DLD1 (cell line): ENCODE measurements at regions not wholly inside any gene's neighbourhood (a gene's known extent, or its start where the extent isn't known, plus 50 kb on each side); places are given as distances from the start of the nearest gene placed in this dataset.

Experiments used
- in situ Hi-C: cut with HindIII; loops from 2 replicates; pipeline ENCODE4 v1.10.0; 2017; ENCODE audit warnings: low sequenced_read_pairs

DNA sequence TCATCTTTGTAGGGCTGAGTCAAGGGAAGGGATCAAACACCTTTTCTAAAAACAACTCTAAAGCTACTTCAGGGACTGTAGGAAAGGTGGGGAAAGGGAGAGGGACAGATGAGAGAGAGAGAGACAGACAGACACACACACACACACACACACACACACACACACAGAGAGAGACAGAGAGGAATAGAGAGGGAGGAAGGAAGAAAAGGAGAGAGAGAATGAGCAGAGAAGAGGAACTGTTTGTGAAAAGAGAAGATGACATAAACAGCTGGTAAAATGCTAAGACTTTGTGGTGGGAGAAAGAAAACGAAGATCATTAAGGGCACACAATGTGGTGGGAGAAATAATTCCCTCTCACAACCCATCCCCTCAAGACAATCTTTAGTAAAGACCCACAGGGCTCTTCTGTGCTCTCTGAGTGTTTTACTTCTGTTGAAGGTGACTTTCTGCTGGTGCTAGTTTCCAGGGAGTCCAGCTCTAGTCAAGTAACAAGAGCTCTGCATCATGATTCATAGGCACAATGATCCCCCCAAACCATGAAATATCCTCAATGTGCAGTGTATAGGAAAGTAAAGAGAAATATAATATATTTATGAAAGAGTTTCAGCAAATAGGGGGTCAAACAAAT is 77.2 kb upstream of the STK17B start:
- in situ Hi-C loops: no loop called here

DNA sequence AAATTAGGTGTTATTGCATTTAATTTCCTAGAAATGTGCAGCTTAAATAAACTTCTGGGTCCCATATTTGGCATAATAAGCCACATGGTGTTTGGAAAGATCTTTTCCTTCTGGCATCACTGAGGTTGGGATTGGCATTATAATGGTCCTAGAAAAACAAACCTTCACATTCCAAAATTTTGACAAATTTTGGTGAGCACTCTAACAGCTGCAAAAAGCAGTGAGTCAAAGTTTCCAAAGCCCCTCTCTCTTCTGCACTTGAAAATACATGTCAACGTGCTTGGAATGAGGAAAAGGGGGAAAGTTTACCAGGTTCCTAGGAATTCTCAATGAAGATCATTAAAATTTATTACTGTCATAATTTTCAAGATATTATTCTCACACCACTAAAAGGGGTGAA is 77.8 kb upstream of the STK17B start:
- in situ Hi-C loops: no loop called here

DNA sequence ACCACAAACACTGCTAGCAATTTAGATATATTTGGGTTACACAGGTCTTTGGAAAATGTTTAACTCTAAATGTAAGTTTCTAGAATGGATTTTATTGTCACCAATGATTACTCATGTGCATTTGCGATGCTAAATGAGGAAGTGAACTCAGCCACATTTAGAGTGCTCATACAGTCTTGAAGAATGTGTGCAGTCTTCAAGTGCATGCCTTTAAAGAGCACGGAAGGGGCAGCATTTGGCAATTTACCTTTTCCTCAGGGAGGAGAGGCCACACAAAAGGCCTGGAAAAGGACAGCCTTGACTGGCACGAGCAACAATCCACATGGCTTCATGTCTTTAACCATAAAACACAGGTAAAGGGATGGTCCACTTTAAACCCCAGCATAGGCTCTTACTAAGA is 78.5 kb upstream of the STK17B start:
- in situ Hi-C loops: no loop called here

DNA sequence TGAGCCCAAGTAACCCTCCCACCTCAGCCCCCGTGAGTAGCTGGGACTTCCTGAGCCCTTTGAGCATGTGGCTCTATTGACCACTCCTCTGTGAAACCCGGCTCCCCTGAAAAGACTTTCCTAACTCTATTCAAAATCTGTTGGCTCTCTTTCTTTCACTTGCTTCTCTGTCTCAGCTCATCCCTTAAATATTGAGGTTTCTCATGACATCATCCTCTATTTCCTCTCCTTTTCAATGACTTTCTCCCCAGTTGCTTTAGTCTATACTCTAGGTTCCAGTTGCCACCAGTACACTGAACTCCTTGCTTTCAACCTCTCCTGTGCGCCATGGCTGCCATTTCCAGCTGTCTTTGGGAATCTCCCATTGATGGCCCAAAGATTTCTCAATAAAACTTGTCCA is 79.8 kb upstream of the STK17B start:
- in situ Hi-C loops: no loop called here

DNA sequence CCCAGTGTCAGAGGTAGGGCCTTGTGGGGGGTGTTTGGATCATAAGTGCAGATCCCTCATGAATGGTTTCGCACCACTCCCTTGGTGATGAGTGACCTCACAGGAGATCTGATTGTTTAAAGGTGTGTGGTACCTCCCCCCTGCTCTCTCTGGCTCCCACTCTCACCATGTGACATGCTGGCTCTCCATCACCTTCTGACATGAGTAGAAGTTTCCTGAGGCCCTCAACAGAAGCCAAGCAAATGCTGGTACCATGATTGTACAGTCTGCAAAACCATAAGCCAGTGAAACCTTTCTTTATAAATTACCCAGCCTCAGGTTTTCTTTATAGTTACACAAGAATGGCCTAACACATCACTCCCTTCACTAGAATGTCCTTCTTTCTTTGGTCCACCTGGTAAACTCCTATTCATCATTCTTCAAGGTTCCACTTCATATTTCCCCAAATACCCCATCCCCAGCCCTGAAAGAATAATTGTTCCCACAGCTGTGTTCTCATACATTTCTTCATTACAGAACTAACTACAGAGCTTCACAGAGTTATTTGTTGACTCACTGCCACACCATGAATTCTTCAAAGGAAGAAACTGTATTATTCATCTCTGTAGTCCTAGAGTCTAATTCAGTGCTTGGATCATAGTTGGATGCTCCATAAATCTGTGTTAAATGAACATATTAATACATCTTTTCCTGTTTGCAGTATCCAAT is 81.2 kb upstream of the STK17B start:
- in situ Hi-C loops: no loop called here

DNA sequence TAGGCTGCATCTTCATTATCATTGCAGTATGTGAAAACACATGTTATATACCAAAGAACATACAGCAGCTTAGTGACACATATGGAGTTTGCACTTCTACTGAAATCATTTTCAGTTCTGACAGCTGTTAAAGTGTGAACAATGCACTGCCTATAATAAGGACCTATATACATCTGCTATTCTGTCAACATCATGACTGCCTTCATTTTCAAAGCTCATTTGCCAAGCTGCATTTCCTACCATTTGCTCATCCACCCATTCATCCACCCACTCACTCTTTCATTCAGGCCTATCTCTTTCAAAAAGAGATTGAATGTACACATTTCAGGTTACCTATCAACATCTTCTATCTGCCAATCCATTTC is 81.7 kb upstream of the STK17B start:
- in situ Hi-C loops: no loop called here

DNA sequence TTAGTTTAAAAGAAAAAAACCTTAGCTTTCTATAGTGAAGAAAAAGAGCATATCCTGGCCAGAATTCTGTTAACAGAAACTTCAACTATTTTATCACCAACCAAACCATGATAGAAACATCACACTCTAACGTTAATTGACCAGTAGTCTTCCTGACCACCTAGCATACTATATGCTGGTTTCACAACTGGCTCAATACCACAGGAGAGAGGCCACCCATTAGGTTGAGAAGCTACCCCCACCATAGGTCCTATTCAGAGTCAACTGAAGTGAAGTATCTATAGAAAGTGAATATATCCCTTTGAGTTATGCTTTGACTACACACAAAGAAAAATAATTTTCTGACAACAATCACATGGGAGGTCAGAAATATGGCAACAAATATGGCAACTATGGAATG is 85.2 kb upstream of the STK17B start:
- in situ Hi-C loops: no loop called here

DNA sequence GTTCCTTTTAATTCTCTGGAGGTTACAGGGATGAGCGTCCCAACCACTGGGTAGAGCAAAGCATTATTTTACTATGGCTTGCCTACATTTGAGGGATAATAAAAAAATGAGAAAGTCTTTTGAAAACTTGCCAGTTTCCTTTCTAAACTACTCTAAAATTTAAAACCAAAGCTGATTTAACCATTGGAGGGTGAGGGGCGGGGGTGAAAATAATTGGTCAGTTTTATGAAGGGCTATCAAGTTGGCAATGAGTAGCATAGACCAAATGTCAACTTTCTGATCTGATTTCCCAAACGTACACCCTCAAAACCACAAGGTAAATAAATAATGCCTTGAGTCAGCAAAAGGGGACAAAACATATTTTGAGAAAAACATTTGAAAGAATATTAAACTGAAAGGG is 85.7 kb upstream of the STK17B start:
- in situ Hi-C loops: no loop called here

DNA sequence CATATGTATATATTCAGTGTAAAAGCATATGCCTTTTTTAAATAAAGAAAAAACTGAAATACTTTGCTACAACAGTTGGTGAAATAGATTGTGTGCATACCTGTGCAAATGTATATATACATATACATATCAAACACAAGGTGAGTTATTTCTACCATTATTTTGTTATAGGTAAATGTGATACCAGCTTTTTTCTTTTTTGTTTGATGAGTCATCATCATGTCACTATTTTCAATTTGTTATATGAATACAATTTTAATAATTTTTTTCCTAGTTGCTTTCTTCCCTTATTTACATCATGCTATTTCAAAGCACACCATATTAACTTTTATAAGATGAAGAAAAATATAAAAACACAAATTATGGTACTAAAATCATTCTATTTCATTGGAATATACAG is 87.0 kb upstream of the STK17B start:
- in situ Hi-C loops: no loop called here

DNA sequence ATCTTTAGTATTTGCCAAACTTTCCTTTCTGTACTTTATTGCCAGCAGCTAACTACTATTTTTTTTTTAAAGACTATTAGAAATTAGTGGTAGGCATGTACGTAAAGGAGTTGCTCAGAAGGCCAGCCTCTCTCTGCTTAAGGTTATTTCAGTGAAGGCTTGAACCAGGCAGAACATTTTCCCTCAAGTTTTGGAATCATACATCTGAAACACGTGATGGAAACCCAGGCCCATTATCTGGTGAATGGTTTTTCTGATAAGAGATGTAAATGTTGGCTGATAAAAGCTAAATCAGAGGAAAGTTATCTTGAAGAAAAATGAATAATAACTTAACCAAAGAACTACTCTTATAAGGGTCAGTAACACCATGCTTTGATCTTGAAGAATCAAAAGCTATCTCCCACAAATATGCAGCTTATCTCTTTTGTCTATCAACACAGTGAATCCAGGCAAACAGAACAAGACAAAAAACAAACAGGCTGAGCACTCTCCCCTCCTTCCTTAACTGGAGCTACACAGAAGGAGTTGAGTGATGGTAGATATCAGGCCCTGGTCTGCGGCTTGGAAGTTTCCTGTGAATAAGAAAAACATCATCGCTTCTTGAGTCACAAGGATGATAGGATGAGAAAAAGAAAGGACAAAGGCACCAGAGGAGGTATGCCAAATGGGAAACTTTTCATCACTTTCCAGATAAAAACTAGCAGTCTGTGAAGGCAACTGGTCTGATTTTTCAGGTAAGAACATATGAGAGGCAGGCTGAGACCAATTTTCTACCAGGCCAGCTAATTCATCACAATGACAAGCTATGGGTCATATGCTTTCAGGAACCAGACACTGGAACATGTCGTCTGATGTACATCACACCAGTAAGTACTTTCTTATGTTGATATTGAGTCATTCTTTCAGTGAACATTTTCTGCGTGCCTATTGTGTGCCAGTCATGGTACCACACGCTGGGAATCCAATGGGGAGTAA is 88.4 kb upstream of the STK17B start:
- in situ Hi-C loops: no loop called here

DNA sequence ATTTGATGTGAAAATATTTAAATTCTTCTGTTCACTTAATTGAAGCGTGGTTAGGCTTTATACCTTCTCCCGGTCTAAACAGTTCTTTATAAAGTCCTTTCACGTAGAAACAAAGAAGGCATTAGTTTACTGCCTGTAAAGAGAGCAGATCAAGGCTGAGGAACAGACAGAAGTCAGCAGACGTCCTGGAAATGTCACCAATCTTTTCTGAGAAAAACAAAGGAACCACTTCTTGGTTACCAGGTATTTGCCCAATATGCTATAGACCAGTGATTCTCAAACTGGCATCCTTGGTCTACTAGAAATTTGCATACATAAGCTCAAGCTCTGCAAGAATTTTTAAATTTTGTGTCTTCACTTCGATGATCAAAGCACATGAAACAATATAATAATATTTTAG is 89.2 kb upstream of the STK17B start:
- in situ Hi-C loops: no loop called here

DNA sequence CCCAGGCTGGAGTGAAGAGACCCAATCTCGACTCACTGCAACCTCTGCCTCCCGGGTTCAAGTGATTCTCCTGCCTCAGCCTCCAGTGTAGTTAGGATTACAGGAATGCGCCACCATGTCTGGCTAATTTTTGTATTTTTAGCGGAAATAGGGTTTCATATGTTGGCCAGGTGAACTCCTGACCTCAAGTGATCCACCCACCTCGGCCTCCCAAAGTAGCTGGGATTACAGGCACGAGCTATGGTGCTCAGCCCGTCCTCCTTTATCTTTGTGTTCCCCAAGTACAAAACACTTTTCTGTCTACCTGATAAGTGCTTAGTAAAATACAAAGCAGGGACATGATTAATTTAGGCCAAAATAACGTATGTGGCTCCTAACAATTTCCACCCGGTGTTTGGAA is 91.2 kb upstream of the STK17B start:
- in situ Hi-C loops: no loop called here

DNA sequence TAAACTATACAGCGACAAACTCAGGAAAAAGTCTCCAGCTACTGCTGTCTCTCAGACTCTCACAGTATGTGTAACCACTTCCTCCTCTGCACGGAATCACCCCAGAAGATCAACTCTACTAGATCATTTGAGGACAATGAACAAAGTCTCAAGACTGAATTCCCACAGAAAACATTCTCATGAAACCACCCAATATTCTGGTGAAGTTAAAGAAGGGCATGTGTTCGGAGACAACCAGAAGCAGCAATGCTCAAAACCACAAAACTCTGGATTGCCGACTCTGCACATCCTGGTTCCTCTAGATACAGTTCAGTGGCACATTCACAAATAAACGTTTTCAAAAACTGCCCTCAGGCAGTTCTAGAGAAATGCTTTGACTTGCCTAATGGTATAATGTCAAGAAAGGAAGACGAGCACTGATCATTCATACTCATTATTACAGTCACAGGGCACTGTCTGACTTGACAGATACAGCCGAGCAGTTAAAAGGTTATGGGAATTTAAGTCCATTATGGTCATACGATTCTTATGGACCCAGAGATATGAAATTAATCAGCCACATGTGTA is 91.9 kb upstream of the STK17B start:
- in situ Hi-C loops: no loop called here

DNA sequence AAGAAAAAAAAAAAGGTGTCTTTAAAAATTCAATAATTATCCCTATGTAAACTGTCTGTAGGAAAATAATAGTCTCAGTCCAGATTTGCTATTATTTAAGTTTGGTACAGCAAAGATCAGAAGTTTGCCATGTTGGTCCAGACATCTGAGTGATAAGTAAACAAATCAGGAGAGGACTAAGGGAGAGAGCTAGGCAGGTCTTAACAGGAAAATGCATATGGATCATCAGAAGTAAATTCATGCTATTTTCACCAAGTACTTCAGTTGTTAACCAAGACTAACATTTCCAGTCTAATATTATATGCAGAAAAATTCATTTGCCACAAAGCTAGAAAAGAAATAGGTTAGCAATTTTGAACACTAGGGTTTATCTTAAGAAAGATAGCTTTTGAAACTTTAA is 95.0 kb upstream of the STK17B start:
- in situ Hi-C loops: no loop called here

DNA sequence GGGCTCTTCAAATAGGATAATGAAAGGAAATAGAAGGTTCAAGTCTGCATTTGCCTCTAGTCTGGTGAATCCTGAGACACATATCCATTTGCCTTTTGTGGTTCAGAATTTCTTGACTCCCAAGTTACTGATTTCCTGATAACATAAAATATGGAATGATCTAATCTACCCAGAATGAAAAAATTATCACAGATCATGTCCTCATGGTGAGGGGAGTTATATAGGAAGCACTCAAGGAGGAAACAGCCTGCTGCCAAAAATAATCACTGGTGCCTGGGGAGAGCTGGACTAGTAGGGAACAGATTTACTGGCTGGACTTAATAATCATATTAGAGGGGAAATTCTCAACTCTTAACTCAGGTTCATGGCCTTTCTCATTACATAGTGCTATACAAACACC is 95.5 kb upstream of the STK17B start:
- in situ Hi-C loops: no loop called here

DNA sequence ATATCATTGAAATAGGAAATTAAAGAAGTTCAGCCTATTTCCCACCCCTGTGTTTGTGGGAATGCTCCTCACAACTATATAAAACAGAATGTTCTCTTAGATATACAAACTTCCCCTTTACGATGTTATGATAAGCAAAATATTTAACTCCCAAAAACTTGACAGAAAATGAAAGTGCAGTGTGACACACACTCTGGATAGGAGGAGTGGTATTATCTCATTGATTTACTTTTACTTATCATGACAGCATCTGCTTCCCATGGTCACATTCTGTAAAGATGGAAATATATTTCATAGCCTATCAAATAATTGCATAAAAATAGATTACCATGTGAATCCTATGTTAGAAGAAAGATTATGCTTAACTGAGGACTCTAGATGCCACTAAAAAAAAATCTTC is 96.6 kb upstream of the STK17B start:
- in situ Hi-C loops: no loop called here

DNA sequence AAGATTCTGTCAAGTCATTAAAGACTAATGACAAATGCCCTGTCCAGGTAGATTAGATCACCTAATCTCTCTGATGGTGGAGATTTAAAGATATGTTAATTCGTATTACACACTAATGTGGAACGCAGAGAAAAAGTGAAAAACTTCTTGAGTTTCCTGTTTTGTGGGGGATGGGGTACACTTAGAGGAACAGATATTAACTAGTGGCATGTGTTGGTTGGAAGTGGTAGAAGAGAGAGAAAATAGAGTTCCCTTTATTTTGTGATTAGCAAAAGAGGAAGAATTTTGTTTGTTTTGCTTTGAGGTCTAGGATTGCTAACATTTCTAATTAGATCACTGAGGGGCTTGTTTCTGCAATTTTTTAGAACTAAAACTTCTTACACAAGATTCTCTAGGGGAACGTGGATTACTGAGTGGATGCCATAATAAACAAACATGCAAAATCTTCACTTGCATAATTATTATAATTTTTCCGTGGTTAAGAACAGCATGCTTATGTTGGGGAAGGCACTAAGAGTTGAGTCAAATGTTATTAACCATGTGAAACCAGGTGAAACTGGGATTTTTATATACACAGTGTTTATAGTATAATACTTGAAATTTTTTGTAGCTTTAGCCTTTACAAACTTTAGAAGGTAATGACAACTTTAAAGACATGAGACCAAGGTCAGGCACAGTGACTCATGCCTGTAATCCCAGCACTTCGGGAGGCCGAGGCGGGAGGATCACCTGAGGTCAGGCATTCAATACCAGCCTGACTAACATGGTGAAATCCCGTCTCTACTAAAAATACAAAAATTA is 97.4 kb upstream of the STK17B start:
- in situ Hi-C loops: no loop called here

DNA sequence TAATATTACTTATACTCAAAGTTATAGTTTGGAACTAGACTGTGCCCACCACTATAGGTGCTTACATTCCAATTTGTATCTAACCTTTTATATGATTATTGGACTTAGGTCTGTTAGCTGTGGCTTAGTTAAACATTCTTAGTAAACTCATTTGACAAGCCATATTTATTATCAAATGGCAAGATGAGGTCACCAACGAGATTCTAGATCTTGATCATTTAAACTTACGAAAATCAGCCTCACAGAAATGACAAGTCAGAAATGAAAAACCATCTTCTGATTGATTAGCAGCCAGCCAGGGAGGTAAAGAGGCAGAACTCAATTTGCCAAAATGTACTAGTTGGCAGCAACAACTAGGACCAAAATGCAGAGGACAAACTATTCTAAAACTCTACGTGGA is 100.4 kb upstream of the STK17B start:
- in situ Hi-C loops: loop anchor here (10.0 kb wide), 1 partner anchor 107 kb away; no protein-coding TSS in a partner anchor

DNA sequence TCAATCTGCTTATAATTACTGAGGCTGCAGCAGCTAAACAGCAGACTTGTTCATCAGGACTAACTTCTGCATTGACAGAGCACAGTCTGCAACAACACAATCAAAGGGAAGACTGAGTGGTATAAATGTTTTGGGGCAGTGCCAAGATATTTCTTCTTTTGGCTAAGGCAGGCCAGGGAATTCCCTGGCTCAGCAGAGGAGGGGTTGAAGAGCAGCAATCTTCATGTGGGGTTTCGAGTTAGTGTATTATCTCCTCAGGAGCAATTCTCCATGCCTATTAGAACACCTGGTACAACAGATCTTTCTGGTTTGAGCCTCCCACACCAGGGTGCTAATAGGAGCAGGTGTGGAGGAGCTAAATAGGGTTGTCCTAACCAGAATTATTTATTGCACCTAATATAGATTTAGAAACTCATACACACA is 103.0 kb upstream of the STK17B start:
- in situ Hi-C loops: loop anchor here (10.0 kb wide), 1 partner anchor 110 kb away; no protein-coding TSS in a partner anchor

DNA sequence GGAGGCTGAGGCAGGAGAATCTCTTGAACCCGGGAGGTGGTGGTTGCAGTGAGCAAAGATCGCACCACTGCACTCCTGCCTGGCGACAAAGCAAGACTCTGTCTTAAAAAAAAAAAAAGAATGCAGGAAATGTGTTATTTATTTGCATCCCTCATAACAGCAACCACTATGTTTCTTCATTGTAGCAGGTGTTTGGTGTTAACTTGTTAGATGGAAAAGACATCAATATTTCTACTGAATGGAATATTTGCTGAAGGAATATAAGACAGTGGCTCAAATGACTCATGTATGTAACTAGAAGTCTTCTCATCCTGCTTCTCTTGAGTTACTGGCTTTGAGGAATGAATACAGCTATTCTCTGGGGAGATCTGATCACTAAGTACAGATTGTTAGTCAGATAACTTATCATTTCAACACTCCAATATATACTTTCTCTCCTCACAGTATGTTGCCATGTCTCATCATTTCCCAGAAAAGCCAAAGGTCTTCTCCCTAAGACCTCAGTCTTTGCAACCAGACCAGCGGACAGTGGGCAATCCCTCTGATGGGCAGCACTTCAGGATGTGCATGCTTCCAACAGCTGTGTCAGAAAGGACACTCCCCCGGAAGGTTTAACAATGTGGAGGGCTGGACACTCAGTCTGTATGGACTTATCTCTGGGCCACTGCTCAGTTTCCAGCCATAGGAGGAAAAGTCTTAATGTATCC is 104.4 kb upstream of the STK17B start:
- in situ Hi-C loops: loop anchor here (10.0 kb wide), 1 partner anchor 111 kb away; no protein-coding TSS in a partner anchor
